Activated T-helper 1 cell treated with anti-CD3 and anti-CD28 coated beads, Interleukin-12 subunit alpha, Interleukin-12 subunit beta, Interleukin-2, Interleukin-4 antibody, amounts not matched to agents 30 ng/mL and 10 ng/mL and 1 ng/mL, durations not matched to agents 14 hours and 24 hours and 36 hours (primary cell): ENCODE measurements at regions not wholly inside any gene's neighbourhood (a gene's known extent, or its start where the extent isn't known, plus 50 kb on each side); places are given as distances from the start of the nearest gene placed in this dataset.
"Not testable (repeated sequence)": the region's sequence is repeated elsewhere in the genome, so short reads cannot be mapped to it uniquely, and the experiment has no call there.

ENCODE experiments used
- DNase-seq: peaks from one replicate; pipeline ENCODE4 v3.0.0; 2021; ENCODE audit warnings: low spot score
- H3K27ac Mint-ChIP-seq: one replicate; pipeline ENCODE4 v1.8.0; 2021; ENCODE audit warnings: mild to moderate bottlenecking, mixed read lengths
- H3K27me3 Mint-ChIP-seq: one replicate; pipeline ENCODE4 v1.8.0; 2022; ENCODE audit warnings: mild to moderate bottlenecking, moderate library complexity, mixed read lengths; ENCODE audit not compliant: insufficient read depth
- H3K36me3 Mint-ChIP-seq: one replicate; pipeline ENCODE4 v1.8.0; 2021; ENCODE audit warnings: low read depth, mixed read lengths
- H3K4me1 Mint-ChIP-seq: one replicate; pipeline ENCODE4 v1.8.0; 2021; ENCODE audit warnings: low read depth, mixed read lengths
- H3K4me3 Mint-ChIP-seq: one replicate; pipeline ENCODE4 v1.8.0; 2021; ENCODE audit warnings: mild to moderate bottlenecking, moderate library complexity, mixed read lengths
- H3K9me3 Mint-ChIP-seq: one replicate; pipeline ENCODE4 v1.8.0; 2021; ENCODE audit warnings: mixed read lengths
- intact Hi-C: fragments of 100-400 bp; cut with micrococcal nuclease; formaldehyde crosslinking; loops from one replicate; pipeline ENCODE4 v1.15.1; 2024

DNA sequence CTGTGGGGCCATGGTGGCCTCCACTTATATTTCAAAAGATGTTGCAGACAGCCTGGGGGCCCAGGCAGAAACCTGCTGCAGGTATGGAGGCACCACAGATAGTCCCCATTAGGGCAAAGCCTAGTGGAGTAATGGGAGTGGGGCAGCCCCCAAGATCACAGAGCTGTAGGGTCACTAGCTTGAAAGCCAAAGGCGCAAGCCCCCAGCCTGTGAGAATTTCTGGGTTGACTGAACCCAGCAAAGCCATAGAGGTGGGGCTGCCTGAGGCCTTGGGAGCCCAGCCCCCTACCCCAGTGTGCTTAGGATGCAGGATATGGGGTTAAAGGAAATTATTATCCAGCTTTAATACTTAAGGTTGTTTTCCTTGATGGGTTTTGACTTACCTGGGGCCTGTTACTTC, 165.3 kb upstream of the FBN2 start:
- DNase-seq = no peak
- no peaks in the 10 kb centered on the region for H3K9me3 Mint-ChIP-seq
- H3K27ac Mint-ChIP-seq = no peak overlapping the region
- no peaks in the 10 kb centered on the region for H3K27me3 Mint-ChIP-seq
- intact Hi-C loops = no loop called here
- no peaks in the 10 kb centered on the region for H3K36me3 Mint-ChIP-seq
- H3K4me1 Mint-ChIP-seq = no peaks in the 10 kb centered on the region
- H3K4me3 Mint-ChIP-seq = no peak overlapping the region

DNA sequence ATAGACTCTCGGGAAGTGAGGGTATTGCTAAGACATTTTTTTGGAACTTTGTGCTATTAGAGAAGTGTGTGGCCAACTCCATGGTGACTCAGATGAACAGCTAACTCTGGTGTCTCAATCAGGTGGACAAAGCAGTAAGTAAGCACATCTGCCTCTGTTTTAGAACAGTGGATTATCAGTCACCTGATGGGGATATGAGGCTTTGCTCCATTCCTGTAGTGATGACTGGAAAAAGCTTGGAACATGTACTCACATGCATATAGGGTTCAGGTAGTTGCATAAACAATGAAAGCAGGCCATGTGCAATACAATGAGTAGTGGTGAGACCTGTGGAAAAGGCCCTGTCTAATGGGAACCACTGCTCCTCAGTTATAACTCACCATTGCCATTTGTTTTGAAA, 168.2 kb upstream of the FBN2 start:
- Mint-ChIP-seq H3K36me3 (no peaks in the 10 kb centered on the region), H3K4me3 (no peak overlapping the region), H3K27me3 (no peaks in the 10 kb centered on the region), H3K9me3 (no peaks in the 10 kb centered on the region), H3K27ac (no peak overlapping the region), H3K4me1 (no peaks in the 10 kb centered on the region)
- DNase-seq = no peak
- intact Hi-C loops = no loop called here

DNA sequence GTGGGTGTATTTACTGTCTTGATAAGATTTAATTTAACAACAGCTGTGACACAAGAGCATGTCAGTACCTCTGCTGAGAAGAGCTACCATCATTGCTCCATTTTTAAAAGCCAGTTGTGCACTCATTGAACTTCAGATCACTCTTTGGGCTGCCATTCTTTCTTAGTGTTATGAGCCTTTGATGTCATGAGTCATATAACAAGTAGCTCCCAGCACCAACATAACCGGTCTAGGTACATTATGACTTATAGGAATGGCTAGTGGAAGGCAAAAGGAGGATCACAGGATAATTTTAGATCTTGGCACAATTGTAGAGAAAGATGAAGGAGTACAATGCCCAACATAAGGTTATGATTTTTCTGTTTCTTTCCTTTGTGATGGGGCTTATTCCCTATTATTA, 170.8 kb upstream of the FBN2 start:
- intact Hi-C loops = no loop called here
- Mint-ChIP-seq H3K4me3 (no peak overlapping the region), H3K9me3 (no peaks in the 10 kb centered on the region), H3K4me1 (no peaks in the 10 kb centered on the region), H3K27me3 (no peaks in the 10 kb centered on the region), H3K36me3 (no peaks in the 10 kb centered on the region), H3K27ac (no peak overlapping the region)
- no peak for DNase-seq

DNA sequence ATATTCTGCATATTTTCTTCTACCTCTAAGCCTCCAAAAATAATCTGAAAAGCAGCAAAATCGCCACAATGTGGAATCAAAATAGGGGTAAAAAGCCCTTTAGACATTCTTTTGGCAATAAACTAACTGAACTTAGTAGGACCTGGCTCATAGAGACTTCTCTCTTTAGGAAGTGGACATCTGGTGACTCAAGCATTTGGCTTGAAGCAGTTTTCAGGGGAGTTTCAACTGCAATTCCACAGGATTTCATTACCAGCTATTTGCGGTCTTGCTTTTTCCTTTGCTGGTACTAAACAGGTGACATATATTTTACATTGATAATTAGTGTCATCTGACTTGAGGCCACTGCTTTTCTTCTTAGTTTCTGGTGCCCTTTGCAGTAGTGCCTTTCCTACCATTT, 173.2 kb upstream of the FBN2 start:
- Mint-ChIP-seq H3K4me3 (no peak overlapping the region), H3K27ac (no peak overlapping the region), H3K4me1 (no peaks in the 10 kb centered on the region), H3K27me3 (no peaks in the 10 kb centered on the region), H3K9me3 (no peaks in the 10 kb centered on the region), H3K36me3 (no peaks in the 10 kb centered on the region)
- DNase-seq = no peak
- intact Hi-C loops = no loop called here

DNA sequence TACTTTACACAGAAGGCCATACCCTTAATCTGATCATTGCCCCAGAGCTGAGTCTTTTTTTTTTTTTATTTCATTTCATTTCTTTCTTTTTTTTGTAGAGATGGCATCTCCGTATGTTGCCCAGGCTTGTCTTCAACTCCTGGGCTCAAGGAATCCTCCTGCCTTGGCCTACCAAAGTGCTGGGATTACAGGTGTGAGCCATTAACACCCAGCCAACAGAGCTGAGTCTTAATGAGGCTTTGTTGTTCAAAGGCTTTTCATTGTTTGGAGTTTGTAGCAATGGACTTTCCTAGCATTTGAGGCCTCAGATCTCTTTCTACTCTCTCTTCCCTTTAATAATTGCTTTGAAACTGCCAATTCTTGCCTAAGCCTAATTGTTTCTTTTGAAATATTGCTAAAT, 176.5 kb upstream of the FBN2 start:
- intact Hi-C loops = no loop called here
- Mint-ChIP-seq H3K36me3 (no peaks in the 10 kb centered on the region), H3K9me3 (no peaks in the 10 kb centered on the region), H3K4me3 (no peak overlapping the region), H3K27ac (no peak overlapping the region), H3K4me1 (no peaks in the 10 kb centered on the region), H3K27me3 (no peaks in the 10 kb centered on the region)
- DNase-seq = no peak

DNA sequence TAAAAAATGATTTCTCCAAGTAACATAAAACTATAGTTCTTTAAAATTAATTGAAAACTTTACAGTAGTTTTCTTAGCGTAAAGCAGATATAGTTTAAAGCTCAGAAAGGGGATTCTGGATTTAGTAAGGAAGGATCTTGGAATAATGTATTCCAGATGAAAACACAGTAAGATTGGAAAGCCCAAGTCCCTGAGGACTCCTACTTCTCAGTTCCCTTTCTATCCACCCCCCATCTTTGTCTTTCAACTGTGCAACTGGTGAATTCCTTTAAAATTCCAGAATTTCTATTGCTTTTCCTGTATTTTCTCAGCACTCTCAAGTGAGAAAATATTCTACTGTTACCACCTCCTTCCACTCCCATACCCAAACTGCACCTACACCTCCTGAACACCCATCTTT, 184.5 kb upstream of the FBN2 start:
- Mint-ChIP-seq H3K36me3 (no peaks in the 10 kb centered on the region), H3K4me1 (no peaks in the 10 kb centered on the region), H3K4me3 (no peak overlapping the region), H3K9me3 (no peaks in the 10 kb centered on the region), H3K27me3 (no peaks in the 10 kb centered on the region), H3K27ac (no peak overlapping the region)
- intact Hi-C loops = no loop called here
- DNase-seq = no peak

DNA sequence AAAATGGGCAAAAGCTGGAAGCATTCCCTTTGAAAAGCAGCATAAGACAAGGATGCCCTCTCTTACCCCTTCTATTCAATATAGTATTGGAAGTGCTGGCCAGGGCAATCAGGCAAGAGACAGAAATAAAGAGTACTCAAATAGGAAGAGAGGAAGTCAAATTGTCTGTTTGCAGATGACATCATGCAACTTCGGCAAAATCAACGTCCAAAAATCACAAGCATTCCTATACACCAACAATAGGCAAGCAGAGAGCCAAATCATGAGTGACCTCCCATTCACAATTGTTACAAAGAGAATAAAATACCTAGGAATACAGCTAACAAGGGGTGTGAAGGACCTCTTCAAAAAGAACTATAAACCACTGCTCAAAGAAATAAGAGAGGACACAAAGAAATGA, 192.0 kb upstream of the FBN2 start:
- not testable (repeated sequence) for H3K27me3 Mint-ChIP-seq

DNA sequence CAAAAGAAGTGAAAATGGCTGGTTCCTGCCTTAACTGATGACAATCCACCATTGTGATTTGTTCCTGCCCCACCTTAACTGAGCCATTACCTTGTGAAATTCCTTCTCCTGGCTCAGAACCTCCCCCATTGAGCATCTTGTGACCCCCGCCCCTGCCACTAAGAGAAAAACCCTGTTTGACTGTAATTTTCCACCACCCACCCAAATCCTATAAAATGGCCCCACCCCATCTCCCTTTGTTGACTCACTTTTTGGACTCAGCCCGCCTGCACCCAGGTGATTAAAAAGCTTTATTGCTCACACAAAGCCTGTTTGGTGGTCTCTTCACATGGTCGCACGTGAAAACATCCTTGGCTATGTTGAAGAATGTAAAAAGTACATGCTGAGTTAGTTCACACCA, 197.6 kb upstream of the FBN2 start:
- H3K27me3 Mint-ChIP-seq, H3K27ac Mint-ChIP-seq, H3K36me3 Mint-ChIP-seq, H3K9me3 Mint-ChIP-seq, intact Hi-C loops, H3K4me3 Mint-ChIP-seq, DNase-seq, H3K4me1 Mint-ChIP-seq: not testable (repeated sequence)

More for the DNA sequence above, 192.0 kb upstream of the FBN2 start:
- H3K9me3 Mint-ChIP-seq, H3K27ac Mint-ChIP-seq, DNase-seq, intact Hi-C loops, H3K4me1 Mint-ChIP-seq, H3K4me3 Mint-ChIP-seq, H3K36me3 Mint-ChIP-seq: not testable (repeated sequence)

DNA sequence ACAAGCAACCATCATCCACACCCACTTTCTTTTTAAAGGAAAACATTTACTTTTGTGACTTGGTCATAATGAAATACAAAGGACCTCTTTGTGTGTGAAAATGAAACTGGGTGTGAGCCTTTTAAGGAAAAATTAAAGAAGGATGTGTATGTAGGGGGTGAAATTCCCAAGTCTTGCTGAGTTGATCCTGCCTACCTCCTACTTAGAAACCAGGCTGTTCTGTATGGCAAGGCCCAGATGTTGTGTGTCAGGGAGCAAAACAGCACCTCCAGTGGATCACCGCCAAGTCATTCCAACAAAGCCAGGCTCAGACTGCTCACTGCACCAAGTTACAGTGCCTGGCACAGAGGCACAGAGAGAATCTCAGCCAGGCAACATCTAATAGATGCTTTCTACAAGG, 198.5 kb upstream of the FBN2 start:
- intact Hi-C loops = no loop called here
- H3K9me3 Mint-ChIP-seq = no peaks in the 10 kb centered on the region
- no peaks in the 10 kb centered on the region for H3K27me3 Mint-ChIP-seq
- DNase-seq = no peak
- no peak overlapping the region for H3K4me3 Mint-ChIP-seq
- no peaks in the 10 kb centered on the region for H3K36me3 Mint-ChIP-seq
- H3K27ac Mint-ChIP-seq = no peak overlapping the region
- H3K4me1 Mint-ChIP-seq = no peaks in the 10 kb centered on the region

DNA sequence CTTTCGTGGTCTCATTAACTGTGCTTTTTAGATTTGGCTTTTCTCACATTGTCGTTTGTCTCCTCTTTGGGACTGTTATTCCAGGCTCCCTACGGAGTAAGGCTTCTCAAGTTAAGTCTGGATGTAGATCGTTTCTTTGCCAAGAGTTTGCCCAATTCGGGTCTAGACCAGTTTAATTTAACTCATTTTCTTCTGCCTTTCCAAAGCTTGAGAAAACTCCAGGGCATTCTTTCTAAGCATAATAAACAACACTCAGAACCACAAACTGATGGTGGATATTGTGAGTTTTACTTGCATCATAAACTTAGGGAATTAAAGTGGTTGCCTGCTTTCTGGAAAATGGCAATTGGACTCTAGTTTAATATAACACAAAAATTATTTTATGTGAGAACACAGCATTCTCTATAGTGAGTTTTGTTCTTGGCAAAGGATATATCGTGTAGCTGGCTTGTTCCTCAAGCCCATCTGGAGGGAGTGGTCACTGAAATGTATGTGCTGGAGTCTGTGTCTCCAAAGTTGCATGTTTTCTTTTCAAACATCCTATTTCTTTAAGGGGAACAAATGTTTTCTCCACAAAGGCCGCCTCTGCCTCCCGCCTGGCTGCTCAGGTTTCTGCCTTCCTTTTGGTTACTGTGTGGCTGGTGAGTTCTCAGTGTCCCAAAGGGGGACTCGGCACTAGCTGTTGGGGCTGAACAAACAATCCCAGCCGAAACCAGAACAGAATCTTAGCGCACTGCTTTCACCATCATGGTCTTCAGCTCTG, 211.3 kb upstream of the FBN2 start:
- no peaks in the 10 kb centered on the region for H3K4me1 Mint-ChIP-seq
- no peaks in the 10 kb centered on the region for H3K36me3 Mint-ChIP-seq
- no peak for DNase-seq
- no peak overlapping the region for H3K27ac Mint-ChIP-seq
- no peak overlapping the region for H3K4me3 Mint-ChIP-seq
- no peaks in the 10 kb centered on the region for H3K27me3 Mint-ChIP-seq
- intact Hi-C loops = no loop called here
- H3K9me3 Mint-ChIP-seq = no peaks in the 10 kb centered on the region

DNA sequence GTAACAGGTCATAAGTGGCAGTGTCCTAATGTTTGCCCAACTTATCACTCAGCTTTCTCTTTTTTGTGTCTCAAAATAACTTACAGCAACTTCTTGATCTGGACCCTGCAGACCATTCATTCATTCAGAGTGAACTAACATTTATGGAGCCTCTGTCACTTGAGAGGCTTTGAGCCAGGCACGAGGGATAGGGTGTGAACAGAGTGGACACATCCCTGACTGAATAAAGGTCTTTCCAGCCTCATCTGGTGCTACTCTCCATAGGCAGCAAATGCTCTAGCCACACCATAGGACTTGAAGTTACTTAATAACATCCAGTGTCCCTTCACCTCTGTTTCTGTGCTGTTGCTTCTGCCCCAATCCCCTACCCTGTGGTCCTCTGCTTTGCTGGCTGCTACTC, 212.1 kb upstream of the FBN2 start:
- intact Hi-C loops = no loop called here
- H3K4me3 Mint-ChIP-seq = no peak overlapping the region
- H3K27ac Mint-ChIP-seq = no peak overlapping the region
- H3K4me1 Mint-ChIP-seq = no peaks in the 10 kb centered on the region
- no peaks in the 10 kb centered on the region for H3K36me3 Mint-ChIP-seq
- no peaks in the 10 kb centered on the region for H3K27me3 Mint-ChIP-seq
- H3K9me3 Mint-ChIP-seq = no peaks in the 10 kb centered on the region
- DNase-seq = no peak

DNA sequence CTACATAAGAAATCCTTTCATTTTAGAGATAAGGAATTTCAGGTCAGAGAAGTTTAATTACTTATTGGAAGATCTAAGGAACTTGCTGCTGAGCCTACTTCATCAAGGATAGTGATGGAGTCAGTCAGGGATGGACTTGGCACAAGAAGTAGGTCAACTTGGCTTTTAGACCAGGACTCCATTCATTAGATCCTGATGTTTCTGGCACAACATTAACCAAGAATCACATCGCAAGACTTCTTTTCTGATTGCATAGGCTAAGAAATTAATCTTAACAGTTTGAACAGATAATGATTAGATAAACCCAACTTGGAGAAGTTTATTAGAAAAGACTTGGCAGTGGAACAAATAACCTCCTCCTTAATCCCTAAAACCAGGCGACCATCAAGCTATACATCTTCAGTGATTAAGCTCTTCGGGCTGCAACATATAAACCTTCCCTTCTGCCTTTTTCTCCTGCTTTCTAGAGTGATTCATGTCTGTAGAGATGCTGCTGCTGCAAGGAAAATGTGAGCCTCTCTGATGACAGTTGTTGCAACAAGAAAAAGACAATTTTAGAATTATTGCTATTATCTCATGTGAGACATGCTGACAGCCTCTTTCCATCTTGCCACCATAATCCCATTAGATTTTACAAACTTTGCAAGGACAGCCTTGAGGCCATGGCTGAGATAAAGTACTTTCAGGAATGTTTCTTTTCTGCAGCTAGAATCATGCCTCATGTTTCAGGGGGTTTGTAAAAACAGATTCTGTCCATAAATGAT, 207.9 kb upstream of the SLC27A6 start:
- Mint-ChIP-seq H3K4me3 (no peak overlapping the region), H3K36me3 (no peaks in the 10 kb centered on the region), H3K27me3 (no peaks in the 10 kb centered on the region), H3K27ac (no peak overlapping the region), H3K9me3 (peaks cover 10% of the 10 kb centered on the region), H3K4me1 (no peaks in the 10 kb centered on the region)
- DNase-seq = no peak
- intact Hi-C loops = no loop called here

DNA sequence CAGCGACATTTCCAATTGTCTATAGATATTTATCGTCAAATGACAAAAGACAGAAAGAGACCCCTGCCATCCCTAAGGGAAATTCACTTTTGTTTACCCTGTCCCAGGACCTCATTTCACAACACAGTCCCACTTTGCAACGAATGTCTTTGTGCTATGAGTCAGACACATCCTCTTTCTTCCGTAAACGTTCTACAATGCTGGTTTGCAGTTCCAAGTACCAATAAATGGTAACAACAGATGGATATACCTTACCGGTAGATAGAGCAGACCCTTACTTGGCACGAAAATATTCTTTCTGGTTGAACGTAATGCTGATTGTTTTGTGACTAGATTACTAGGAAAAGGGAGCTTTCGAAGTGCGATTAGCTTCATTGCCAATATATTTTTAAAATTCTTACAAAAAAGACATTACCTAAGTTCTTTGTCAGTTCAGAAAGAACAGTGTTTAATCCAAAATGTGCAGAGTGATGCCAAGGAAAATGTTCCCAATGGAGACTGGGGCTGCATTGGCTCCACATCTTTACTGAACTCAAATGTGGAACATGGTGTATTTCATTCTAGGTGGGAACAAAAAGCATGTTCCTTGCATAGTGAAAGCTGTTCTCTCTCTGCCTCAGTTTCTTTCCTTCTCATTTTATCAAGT, 202.5 kb upstream of the SLC27A6 start:
- Mint-ChIP-seq H3K27me3 (no peaks in the 10 kb centered on the region), H3K4me1 (no peaks in the 10 kb centered on the region), H3K4me3 (no peak overlapping the region), H3K27ac (no peak overlapping the region), H3K36me3 (no peaks in the 10 kb centered on the region), H3K9me3 (peaks cover 10% of the 10 kb centered on the region)
- no peak for DNase-seq
- intact Hi-C loops = no loop called here
